Heart right ventricle (tissue), 16 donors: ENCODE measurements at regions not wholly inside any gene's neighbourhood (a gene's known extent, or its start where the extent isn't known, plus 50 kb on each side); places are given as distances from the start of the nearest gene placed in this dataset.

ENCODE experiments used
- ATAC-seq, 8 donors: fragments of 200-7000 bp; cut with Tn5 transposase; one replicate each; pipeline ENCODE4 v1.9.1; 2020; ENCODE audit warnings: mild to moderate bottlenecking in 8 of 8, moderate library complexity in 8 of 8, moderate number of reproducible peaks in 1 of 8
- DNase-seq, 2 donors: peaks; one replicate each; pipeline ENCODE4 v3.0.0-alpha.2; 2020
- H3K27ac ChIP-seq, 10 donors: fragments of 200-600 bp; sonication (generic) in 2 of 10; one replicate each; pipeline versions ENCODE4 v1.5.0 to v1.8.0; 2020 to 2022; ENCODE audit warnings: mild to moderate bottlenecking in 3 of 10
- H3K27me3 ChIP-seq, 7 donors: fragments of 200-600 bp; one replicate each; pipeline ENCODE4 v1.8.0; 2021 to 2022; ENCODE audit warnings: mild to moderate bottlenecking in 2 of 7
- H3K36me3 ChIP-seq, 9 donors: fragments of 200-600 bp; sonication (generic) in 1 of 9; one replicate each; pipeline versions ENCODE4 v1.5.0 to v1.8.0; 2020 to 2022; ENCODE audit warnings: mild to moderate bottlenecking in 2 of 9
- H3K4me1 ChIP-seq, 9 donors: fragments of 200-600 bp; sonication (generic) in 1 of 9; one replicate each; pipeline versions ENCODE4 v1.5.0 to v1.8.0; 2020 to 2022; ENCODE audit warnings: mild to moderate bottlenecking in 4 of 9
- H3K4me3 ChIP-seq, 10 donors: fragments of 200-600 bp; sonication (generic) in 2 of 10; one replicate each; pipeline versions ENCODE4 v1.5.0 to v1.8.0; 2020 to 2022; ENCODE audit warnings: mild to moderate bottlenecking in 7 of 10, moderate library complexity in 2 of 10
- H3K9me3 ChIP-seq, 11 donors: fragments of 200-600 bp in 10 of 11; sonication (generic) in 2 of 11; one replicate each; pipeline versions ENCODE4 v1.5.0 to v1.8.0; 2013 to 2022; ENCODE audit warnings: mild to moderate bottlenecking in 2 of 11, control low read depth in 1 of 11, moderate library complexity in 1 of 11
- WGBS, 2 donors: extraction: QIAGEN DNeasy Blood & Tissue Kit; methylation state at CpG; one replicate each; pipeline ENCODE4 v1.1.7; 2013; ENCODE audit warnings: inconsistent platforms in 1 of 2; 5-methylcytosine and 5-hydroxymethylcytosine counted together
- intact Hi-C, 10 donors: fragments of 100-400 bp; cut with DNase I; formaldehyde crosslinking; loops; one replicate each; pipeline versions ENCODE4 v1.11.1 to v1.14.2; 2022
- TF ChIP-seq, protein P1 (sequence below), 9 donors: fragments of 200-600 bp; sonication (generic) in 2 of 9; IDR thresholded peaks; one replicate each; pipeline versions ENCODE4 v1.5.0 to v1.8.0; 2021 to 2022; ENCODE audit warnings: antibody characterized with exemption in 9 of 9, mild to moderate bottlenecking in 5 of 9, moderate library complexity in 1 of 9
- donor health status: Arrhythmogenic right ventricular cardiomyopathy.
- donor health status: ischemic (EF 13 %, LVEDD 7.1; RV severe dilation, severe dysfunction).
- donor health status: healthy with polysubstance abuse.
- donor health status: DM: no; HTN: yes; CAD: no.
- donor health status: DM: no; HTN: no; CAD: no.
- donor health status: ischemic (EF 25% LVEDD 6.9; RV normal size, moderate dysfunction).
- donor health status: ischemic (EF 25% LVEDD 5.7; RV mildly dilated, moderate dysfunction).
- donor health status: healthy.
- donor health status: DM: yes; HTN: yes; CAD: no.
- donor health status: Ischemic cardiomyopathy.
- donor health status: ischemic (EF 35%, LVEDD 5.7; RV mildly dilated, moderate dysfunction).
- donor health status: nonischemic (EF 11% LVEDD 7.7; RV severe dilation, severe dysfunction).
- donor health status: DM: yes; HTN: yes; CAD: no.
- donor health status: PGD.
- donor health status: ischemic (EF 29% LVEDD 5.4; RV normal size, mild dysfunction).
- donor health status: nonischemic (EF 23%, LVEDD 6.1; RV moderate dilation, normal function).

DNA sequence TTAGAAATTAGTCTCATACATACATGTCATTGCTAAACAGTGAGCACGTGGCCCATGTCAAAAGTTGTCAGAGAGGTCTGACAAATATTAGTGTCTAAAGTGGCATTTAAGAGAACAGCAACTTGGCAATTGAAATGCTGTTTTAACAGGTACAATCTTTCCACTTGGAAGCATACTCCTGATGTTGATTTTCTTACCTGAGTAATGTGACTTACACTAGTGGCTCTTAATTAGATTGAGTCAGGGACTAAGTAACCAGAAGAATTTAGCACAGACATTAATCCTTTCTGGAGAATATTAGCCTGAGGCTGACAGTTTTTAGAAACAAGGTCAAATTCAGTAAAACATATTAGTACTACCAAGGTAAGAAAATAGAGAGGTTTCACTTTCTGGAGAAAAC is 357.0 kb upstream of the ZNF608 start:
- Histone ChIP-seq H3K9me3 (no peaks in the 10 kb centered on the region), H3K36me3 (no peaks in the 10 kb centered on the region), H3K4me3 (no peak overlapping the region), H3K27ac (no peak overlapping the region), H3K4me1 (peaks cover 0 to 4% (median 0%) of the 10 kb centered on the region in 9 donors), H3K27me3 (no peaks in the 10 kb centered on the region)
- ATAC-seq = no peak
- WGBS, 2 donors = 58 to 69% methylated on average over 1 of the region's 1 CpG
- DNase-seq = no peak
- TF ChIP-seq, protein P1, sequence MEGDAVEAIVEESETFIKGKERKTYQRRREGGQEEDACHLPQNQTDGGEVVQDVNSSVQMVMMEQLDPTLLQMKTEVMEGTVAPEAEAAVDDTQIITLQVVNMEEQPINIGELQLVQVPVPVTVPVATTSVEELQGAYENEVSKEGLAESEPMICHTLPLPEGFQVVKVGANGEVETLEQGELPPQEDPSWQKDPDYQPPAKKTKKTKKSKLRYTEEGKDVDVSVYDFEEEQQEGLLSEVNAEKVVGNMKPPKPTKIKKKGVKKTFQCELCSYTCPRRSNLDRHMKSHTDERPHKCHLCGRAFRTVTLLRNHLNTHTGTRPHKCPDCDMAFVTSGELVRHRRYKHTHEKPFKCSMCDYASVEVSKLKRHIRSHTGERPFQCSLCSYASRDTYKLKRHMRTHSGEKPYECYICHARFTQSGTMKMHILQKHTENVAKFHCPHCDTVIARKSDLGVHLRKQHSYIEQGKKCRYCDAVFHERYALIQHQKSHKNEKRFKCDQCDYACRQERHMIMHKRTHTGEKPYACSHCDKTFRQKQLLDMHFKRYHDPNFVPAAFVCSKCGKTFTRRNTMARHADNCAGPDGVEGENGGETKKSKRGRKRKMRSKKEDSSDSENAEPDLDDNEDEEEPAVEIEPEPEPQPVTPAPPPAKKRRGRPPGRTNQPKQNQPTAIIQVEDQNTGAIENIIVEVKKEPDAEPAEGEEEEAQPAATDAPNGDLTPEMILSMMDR (IDR thresholded peaks at IDR 0.05) = no peak
- intact Hi-C loops = no loop called here

DNA sequence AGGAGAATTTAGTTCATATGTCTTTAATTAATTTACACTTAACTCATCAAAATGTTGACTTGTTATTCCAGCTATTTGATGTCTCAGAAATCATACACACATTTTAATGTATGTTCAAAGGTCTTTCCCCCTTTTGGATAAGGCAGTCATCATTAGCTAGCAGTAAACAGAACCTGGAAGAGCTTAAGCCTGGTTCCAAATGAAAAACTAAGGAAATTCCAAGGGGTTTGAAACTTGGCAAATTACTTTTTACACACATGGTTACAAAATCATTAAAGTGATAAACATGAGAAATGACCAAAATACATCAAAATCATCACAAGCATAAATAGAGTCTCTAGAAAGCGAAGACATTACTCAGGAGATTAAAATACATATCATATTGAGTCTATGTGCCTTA is 359.8 kb upstream of the ZNF608 start:
- Histone ChIP-seq H3K27me3 (no peaks in the 10 kb centered on the region), H3K4me1 (peaks cover 0 to 4% (median 0%) of the 10 kb centered on the region in 9 donors), H3K36me3 (no peaks in the 10 kb centered on the region), H3K4me3 (no peak overlapping the region), H3K27ac (no peak overlapping the region), H3K9me3 (no peaks in the 10 kb centered on the region)
- TF ChIP-seq, protein P1 (IDR thresholded peaks at IDR 0.05) = no peak
- DNase-seq (no peak), ATAC-seq (no peak)
- WGBS, 2 donors = 88 to 90% methylated on average over 1 of the region's 1 CpG
- intact Hi-C loops = no loop called here

GRCh38 chr5:125106881-125107280 is 360.4 kb upstream of the ZNF608 start:
- TF ChIP-seq, protein P1 (IDR thresholded peaks at IDR 0.05) = no peak
- intact Hi-C loops = no loop called here
- DNase-seq (no peak), ATAC-seq (no peak)
- peaks cover 0 to 4% (median 0%) of the 10 kb centered on the region in 9 donors for H3K4me1 ChIP-seq
- H3K9me3 ChIP-seq = no peaks in the 10 kb centered on the region
- no peaks in the 10 kb centered on the region for H3K27me3 ChIP-seq
- H3K27ac ChIP-seq = no peak overlapping the region
- no peaks in the 10 kb centered on the region for H3K36me3 ChIP-seq
- H3K4me3 ChIP-seq = no peak overlapping the region

- DNase-seq (no peak), ATAC-seq (no peak)
- H3K27me3 ChIP-seq = no peaks in the 10 kb centered on the region
- peaks cover 0 to 4% (median 0%) of the 10 kb centered on the region in 9 donors for H3K4me1 ChIP-seq
- H3K9me3 ChIP-seq = peaks cover 0 to 5% (median 0%) of the 10 kb centered on the region in 11 donors
- intact Hi-C loops = no loop called here
- no peaks in the 10 kb centered on the region for H3K36me3 ChIP-seq
- TF ChIP-seq, protein P1 (IDR thresholded peaks at IDR 0.05) = no peak
- H3K27ac ChIP-seq = no peak overlapping the region
- H3K4me3 ChIP-seq = no peak overlapping the region
Observed at GRCh38 chr5:125109293-125109692, 362.9 kb upstream of the ZNF608 start.

DNA sequence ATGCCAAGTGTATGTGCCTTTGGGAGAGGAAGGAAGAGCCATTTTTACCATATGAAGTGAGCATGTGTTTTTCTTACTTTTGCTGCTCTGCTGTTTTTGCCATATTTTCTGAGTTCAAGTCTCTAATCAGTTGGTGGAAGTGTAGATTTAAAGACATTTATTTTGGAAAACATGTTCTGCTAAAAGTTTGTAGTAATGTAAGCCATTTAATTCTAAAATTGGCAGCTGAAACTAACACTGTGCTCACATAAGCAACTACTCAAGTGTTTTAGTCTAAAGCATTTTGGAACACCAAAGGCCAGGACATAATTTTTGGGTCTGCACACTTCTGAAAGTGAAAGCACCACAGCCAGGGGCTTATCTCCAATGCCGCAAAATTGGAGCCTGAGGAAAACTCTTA is 363.4 kb upstream of the ZNF608 start:
- no peaks in the 10 kb centered on the region for H3K36me3 ChIP-seq
- intact Hi-C loops = no loop called here
- no peak overlapping the region for H3K4me3 ChIP-seq
- TF ChIP-seq, protein P1 (IDR thresholded peaks at IDR 0.05) = no peak
- 68 to 77% methylated on average over 1 of the region's 1 CpG for WGBS, 2 donors
- H3K4me1 ChIP-seq = peaks cover 0 to 4% (median 0%) of the 10 kb centered on the region in 9 donors
- H3K9me3 ChIP-seq = peaks cover 0 to 5% (median 0%) of the 10 kb centered on the region in 11 donors
- no peaks in the 10 kb centered on the region for H3K27me3 ChIP-seq
- DNase-seq = no peak
- no peak for ATAC-seq
- H3K27ac ChIP-seq = no peak overlapping the region
